T-cell (primary cell): ENCODE measurements at regions not wholly inside any gene's neighbourhood (a gene's known extent, or its start where the extent isn't known, plus 50 kb on each side); places are given as distances from the start of the nearest gene placed in this dataset.

Experiments used
- ATAC-seq, 4 experiments: fragments of 200-7000 bp in 3 of 4; fragments of 150-1000 bp in 1 of 4; cut with Tn5 transposase; replicated peaks in 1 of 4; 1 replicate in 3 of 4; 2 replicates in 1 of 4; pipeline ENCODE4 v1.10.0; 2021; ENCODE audit warnings: moderate library complexity in 3 of 4, mild to moderate bottlenecking in 2 of 4, moderate number of reproducible peaks in 1 of 4
- CTCF ChIA-PET, 2 donors: fragments of 300-600 bp; sonication (Branson Sonifier 250); formaldehyde crosslinking; loops; one replicate each; lab custom pipeline; 2022; ENCODE audit warnings: antibody characterized with exemption in 2 of 2; lab: Charles Lee
- POLR2A ChIA-PET, 2 donors: fragments of 300-600 bp; sonication (Branson Sonifier 250); formaldehyde crosslinking; loops; one replicate each; lab custom pipeline; 2022; ENCODE audit warnings: antibody characterized with exemption in 2 of 2; lab: Charles Lee
- DNase-seq, 35 experiments: peaks; one replicate each; pipeline versions ENCODE4 v3.0.0 to v3.0.0-alpha.2; 2013 to 2023
- H3K27ac ChIP-seq: one replicate; pipeline ENCODE4 v1.5.1; 2013; ENCODE audit warnings: low read length
- H3K27me3 ChIP-seq, 2 experiments: replicated peaks in 1 of 2; 1 replicate in 1 of 2; 2 replicates in 1 of 2; pipeline versions ENCODE4 v1.6.1 to v1.7.0; 2013; ENCODE audit warnings: low read length in 1 of 2, mixed read lengths in 1 of 2; ENCODE audit not compliant: control insufficient read depth in 2 of 2, insufficient read depth in 2 of 2; ENCODE audit errors: extremely low read depth in 1 of 2
- H3K36me3 ChIP-seq, 2 donors: 1 replicate in 1 of 2; 2 replicates in 1 of 2; pipeline versions ENCODE4 v1.6.1 to v1.7.0; 2013; ENCODE audit warnings: low read length in 1 of 2; ENCODE audit not compliant: control insufficient read depth in 2 of 2, insufficient read depth in 1 of 2; ENCODE audit errors: extremely low read depth in 1 of 2
- H3K4me1 ChIP-seq, 2 experiments: 1 replicate in 1 of 2; 2 replicates in 1 of 2; pipeline versions ENCODE4 v1.6.1 to v1.7.0; 2013; ENCODE audit warnings: low read length in 2 of 2, mixed read lengths in 1 of 2; ENCODE audit not compliant: insufficient read depth in 2 of 2, control insufficient read depth in 1 of 2; ENCODE audit errors: extremely low read depth in 1 of 2
- H3K4me3 ChIP-seq, 2 donors: 1 replicate in 1 of 2; 2 replicates in 1 of 2; pipeline versions ENCODE4 v1.5.1 to v1.7.0; 2013; ENCODE audit warnings: mild to moderate bottlenecking in 2 of 2, low read length in 1 of 2, moderate library complexity in 1 of 2; ENCODE audit not compliant: control insufficient read depth in 1 of 2; ENCODE audit errors: extremely low read depth in 1 of 2
- H3K9me3 ChIP-seq: 2 replicates; pipeline ENCODE4 v1.7.0; 2013
- H3K27ac Mint-ChIP-seq, 2 donors: one replicate each; pipeline ENCODE4 v1.8.0; 2020 to 2021; ENCODE audit warnings: mild to moderate bottlenecking in 2 of 2, mixed read lengths in 2 of 2
- H3K27me3 Mint-ChIP-seq, 2 donors: one replicate each; pipeline ENCODE4 v1.8.0; 2021 to 2022; ENCODE audit warnings: mixed read lengths in 2 of 2
- H3K36me3 Mint-ChIP-seq: one replicate; pipeline ENCODE4 v1.8.0; 2021; ENCODE audit warnings: mixed read lengths
- H3K4me1 Mint-ChIP-seq, 3 donors: one replicate each; pipeline ENCODE4 v1.8.0; 2020 to 2022; ENCODE audit warnings: mixed read lengths in 3 of 3, mild to moderate bottlenecking in 1 of 3
- H3K4me3 Mint-ChIP-seq, 3 donors: one replicate each; pipeline ENCODE4 v1.8.0; 2020 to 2022; ENCODE audit warnings: mild to moderate bottlenecking in 3 of 3, mixed read lengths in 3 of 3, moderate library complexity in 3 of 3
- H3K9me3 Mint-ChIP-seq, 3 donors: one replicate each; pipeline ENCODE4 v1.8.0; 2020 to 2022; ENCODE audit warnings: mixed read lengths in 3 of 3
- WGBS: methylation state at CpG from one replicate; pipeline ENCODE4 v1.1.5; 2013; ENCODE audit warnings: missing lambda C conversion rate; ENCODE audit not compliant: insufficient coverage; 5-methylcytosine and 5-hydroxymethylcytosine counted together

GRCh38 chr1:189962181-189962580, 515.5 kb downstream of the BRINP3 start:
- H3K4me1 Mint-ChIP-seq, result no peaks in the 10 kb centered on the region
- POLR2A ChIA-PET, result no interaction called here

GRCh38 chr1:189970331-189971230, 507.1 kb downstream of the BRINP3 start:
- peaks cover 6 to 20% (median 8%) of the 10 kb centered on the region in 3 donors for H3K9me3 Mint-ChIP-seq
- no peaks in the 10 kb centered on the region for H3K27me3 ChIP-seq
- H3K4me3 Mint-ChIP-seq, result no peak overlapping the region
- H3K27ac ChIP-seq, result no peak overlapping the region
- no peaks in the 10 kb centered on the region for H3K27me3 Mint-ChIP-seq
- no peaks in the 10 kb centered on the region for H3K36me3 ChIP-seq
- ATAC-seq (no peak), DNase-seq (no peak)
- no peak overlapping the region for H3K4me3 ChIP-seq
- H3K4me1 ChIP-seq, result no peaks in the 10 kb centered on the region
- no peak overlapping the region for H3K27ac Mint-ChIP-seq
- POLR2A ChIA-PET, result no interaction called here
- WGBS, result no CpG with 5 or more reads among the region's 2 CpGs
- no peaks in the 10 kb centered on the region for H3K36me3 Mint-ChIP-seq
- CTCF ChIA-PET, result no interaction called here
- no peaks in the 10 kb centered on the region for H3K4me1 Mint-ChIP-seq
- no peaks in the 10 kb centered on the region for H3K9me3 ChIP-seq

More at GRCh38 chr1:189962181-189962580, 515.5 kb downstream of the BRINP3 start:
- H3K27me3 ChIP-seq, result no peaks in the 10 kb centered on the region
- H3K36me3 ChIP-seq, result no peaks in the 10 kb centered on the region
- Mint-ChIP-seq H3K27ac (no peak overlapping the region), H3K4me3 (no peak overlapping the region), H3K27me3 (no peaks in the 10 kb centered on the region), H3K9me3 (peaks cover 8 to 11% (median 8%) of the 10 kb centered on the region in 3 donors), H3K36me3 (no peaks in the 10 kb centered on the region)
- no peak overlapping the region for H3K4me3 ChIP-seq
- DNase-seq (no peak), ATAC-seq (no peak)
- CTCF ChIA-PET, result no interaction called here
- no peaks in the 10 kb centered on the region for H3K9me3 ChIP-seq
- no peaks in the 10 kb centered on the region for H3K4me1 ChIP-seq
- H3K27ac ChIP-seq, result no peak overlapping the region

GRCh38 chr1:189971656-189972055, 506.0 kb downstream of the BRINP3 start:
- no peaks in the 10 kb centered on the region for H3K9me3 ChIP-seq
- no peaks in the 10 kb centered on the region for H3K27me3 Mint-ChIP-seq
- ChIA-PET POLR2A (no interaction called here), CTCF (no interaction called here)
- H3K4me1 Mint-ChIP-seq, result no peaks in the 10 kb centered on the region
- H3K27me3 ChIP-seq, result no peaks in the 10 kb centered on the region
- no peak overlapping the region for H3K27ac ChIP-seq
- ATAC-seq (no peak), DNase-seq (no peak)
- no peak overlapping the region for H3K27ac Mint-ChIP-seq
- peaks cover 8 to 22% (median 11%) of the 10 kb centered on the region in 3 donors for H3K9me3 Mint-ChIP-seq
- H3K36me3 Mint-ChIP-seq, result no peaks in the 10 kb centered on the region
- no peak overlapping the region for H3K4me3 ChIP-seq
- no peaks in the 10 kb centered on the region for H3K36me3 ChIP-seq
- 71% methylated on average over 1 of the region's 4 CpGs for WGBS
- no peaks in the 10 kb centered on the region for H3K4me1 ChIP-seq
- H3K4me3 Mint-ChIP-seq, result no peak overlapping the region

GRCh38 chr1:189977184-189977583, 500.5 kb downstream of the BRINP3 start:
- ChIA-PET POLR2A (no interaction called here), CTCF (no interaction called here)
- Mint-ChIP-seq H3K4me1 (no peaks in the 10 kb centered on the region), H3K36me3 (no peaks in the 10 kb centered on the region), H3K27me3 (no peaks in the 10 kb centered on the region), H3K4me3 (no peak overlapping the region), H3K9me3 (peaks cover 7 to 44% (median 24%) of the 10 kb centered on the region in 3 donors), H3K27ac (no peak overlapping the region)
- Histone ChIP-seq H3K9me3 (no peaks in the 10 kb centered on the region), H3K27me3 (no peaks in the 10 kb centered on the region), H3K27ac (no peak overlapping the region), H3K4me3 (no peak overlapping the region), H3K4me1 (no peaks in the 10 kb centered on the region), H3K36me3 (no peaks in the 10 kb centered on the region)
- ATAC-seq (no peak), DNase-seq (no peak)
- 80% methylated on average over 1 of the region's 2 CpGs for WGBS

GRCh38 chr1:189983166-189983890, 494.3 kb downstream of the BRINP3 start:
- Mint-ChIP-seq H3K4me1 (no peaks in the 10 kb centered on the region), H3K36me3 (no peaks in the 10 kb centered on the region), H3K4me3 (no peak overlapping the region), H3K27ac (no peak overlapping the region), H3K27me3 (no peaks in the 10 kb centered on the region), H3K9me3 (peaks cover 13 to 37% (median 14%) of the 10 kb centered on the region in 3 donors)
- Histone ChIP-seq H3K4me3 (no peak overlapping the region), H3K4me1 (no peaks in the 10 kb centered on the region), H3K27ac (no peak overlapping the region), H3K9me3 (no peaks in the 10 kb centered on the region), H3K36me3 (no peaks in the 10 kb centered on the region), H3K27me3 (no peaks in the 10 kb centered on the region)
- ATAC-seq (no peak), DNase-seq (no peak)
- ChIA-PET POLR2A (no interaction called here), CTCF (no interaction called here)
- no CpG with 5 or more reads among the region's 3 CpGs for WGBS

GRCh38 chr1:189986516-189986915, 491.1 kb downstream of the BRINP3 start:
- Mint-ChIP-seq H3K4me1 (no peaks in the 10 kb centered on the region), H3K9me3 (peaks cover 14 to 32% (median 19%) of the 10 kb centered on the region in 3 donors), H3K4me3 (no peak overlapping the region), H3K27ac (no peak overlapping the region), H3K27me3 (no peaks in the 10 kb centered on the region), H3K36me3 (no peaks in the 10 kb centered on the region)
- H3K4me3 ChIP-seq, result no peak overlapping the region
- DNase-seq, result no peak
- no peaks in the 10 kb centered on the region for H3K36me3 ChIP-seq
- no peaks in the 10 kb centered on the region for H3K27me3 ChIP-seq
- CTCF ChIA-PET, result no interaction called here
- no peaks in the 10 kb centered on the region for H3K9me3 ChIP-seq
- no peaks in the 10 kb centered on the region for H3K4me1 ChIP-seq
- H3K27ac ChIP-seq, result no peak overlapping the region
- POLR2A ChIA-PET, result no interaction called here
- no peak for ATAC-seq
